ENCODE measurements at regions not wholly inside any gene's neighbourhood (a gene's known extent, or its start where the extent isn't known, plus 50 kb on each side); places are given as distances from the start of the nearest gene placed in this dataset.

DNA sequence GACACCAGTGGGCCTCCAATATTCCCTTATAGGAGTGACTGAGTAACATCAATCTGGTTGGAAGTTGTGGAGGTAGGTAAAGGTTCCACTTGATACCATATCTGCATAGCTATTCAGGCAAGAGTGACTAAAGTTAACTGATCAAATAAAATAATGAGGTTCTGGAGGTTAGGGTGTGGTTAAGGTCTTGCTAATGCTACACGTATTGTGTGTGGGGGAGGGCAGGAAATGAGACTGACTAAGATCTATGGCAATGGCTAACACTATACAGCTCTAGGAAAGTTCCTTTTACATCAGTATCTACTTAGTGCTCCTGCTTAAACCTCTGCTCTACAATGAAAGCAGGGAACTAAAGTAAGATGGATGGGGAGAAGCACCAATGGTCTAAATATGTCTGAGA lies 149.1 kb upstream of the MGAT5 start:
- TF ChIP-seq POLR2AphosphoS5 (IDR thresholded peaks at IDR 0.05) = no peak
- TF ChIP-seq CTCF (IDR thresholded peaks at IDR 0.05) = no peak
- no peak for TF ChIP-seq POLR2A (IDR thresholded peaks at IDR 0.05)
- no peak for TF ChIP-seq EP300 (IDR thresholded peaks at IDR 0.05)
